Breast epithelium (tissue), 3 donors: ENCODE measurements at regions not wholly inside any gene's neighbourhood (a gene's known extent, or its start where the extent isn't known, plus 50 kb on each side); places are given as distances from the start of the nearest gene placed in this dataset.

Source experiments
- POLR2A ChIP-seq: fragments of 450-650 bp; IDR thresholded peaks from one replicate; pipeline ENCODE4 v1.6.1; 2016; ENCODE audit warnings: antibody characterized with exemption, mild to moderate bottlenecking, moderate library complexity
- POLR2AphosphoS5 ChIP-seq, 3 donors: sonication (generic); formaldehyde crosslinking; IDR thresholded peaks; one replicate each; pipeline ENCODE4 v1.6.1; 2017; ENCODE audit warnings: antibody characterized with exemption in 3 of 3
- TF ChIP-seq, protein P1 (sequence below), 3 donors: fragments of 450-650 bp; IDR thresholded peaks; one replicate each; pipeline ENCODE4 v1.5.1; 2016 to 2017; ENCODE audit warnings: antibody characterized with exemption in 3 of 3, mild to moderate bottlenecking in 3 of 3, moderate library complexity in 3 of 3

DNA sequence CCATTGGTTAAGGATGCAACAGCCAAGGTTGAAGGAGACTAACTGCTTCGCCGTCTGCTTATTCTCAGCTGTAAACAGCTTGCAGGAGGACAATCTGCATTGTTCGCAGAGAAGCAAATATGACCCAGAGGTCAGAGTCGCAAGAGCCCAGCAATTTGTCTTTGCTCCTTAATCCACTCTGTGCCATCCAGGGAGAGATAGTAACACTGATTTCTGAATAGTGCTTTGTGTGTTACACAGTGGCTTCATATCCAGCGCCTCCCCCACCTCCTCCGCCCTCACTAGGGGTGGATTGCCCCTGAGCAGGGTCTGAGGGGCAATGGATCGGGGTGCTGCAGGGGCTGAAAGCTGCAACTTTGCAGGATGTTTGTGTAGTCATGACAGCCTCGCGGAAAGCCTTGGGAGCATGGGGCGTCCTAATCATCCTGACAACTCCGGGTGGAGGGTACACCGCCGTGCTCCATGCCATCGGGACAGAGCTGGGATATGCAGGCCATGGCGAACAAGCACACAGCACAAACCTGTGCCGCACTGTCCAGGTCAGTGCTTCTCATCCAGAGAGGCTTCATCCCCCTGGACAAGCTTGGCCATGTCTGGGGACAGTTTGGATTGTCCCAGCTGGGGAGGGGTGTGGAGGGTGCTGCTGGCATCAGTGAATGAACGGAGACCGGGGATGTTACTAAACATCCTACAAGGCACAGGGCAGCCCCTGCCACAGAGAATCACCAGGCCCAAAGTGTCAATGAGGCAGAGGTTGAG is 103.1 kb upstream of the INSIG1 start:
- TF ChIP-seq, protein P1, sequence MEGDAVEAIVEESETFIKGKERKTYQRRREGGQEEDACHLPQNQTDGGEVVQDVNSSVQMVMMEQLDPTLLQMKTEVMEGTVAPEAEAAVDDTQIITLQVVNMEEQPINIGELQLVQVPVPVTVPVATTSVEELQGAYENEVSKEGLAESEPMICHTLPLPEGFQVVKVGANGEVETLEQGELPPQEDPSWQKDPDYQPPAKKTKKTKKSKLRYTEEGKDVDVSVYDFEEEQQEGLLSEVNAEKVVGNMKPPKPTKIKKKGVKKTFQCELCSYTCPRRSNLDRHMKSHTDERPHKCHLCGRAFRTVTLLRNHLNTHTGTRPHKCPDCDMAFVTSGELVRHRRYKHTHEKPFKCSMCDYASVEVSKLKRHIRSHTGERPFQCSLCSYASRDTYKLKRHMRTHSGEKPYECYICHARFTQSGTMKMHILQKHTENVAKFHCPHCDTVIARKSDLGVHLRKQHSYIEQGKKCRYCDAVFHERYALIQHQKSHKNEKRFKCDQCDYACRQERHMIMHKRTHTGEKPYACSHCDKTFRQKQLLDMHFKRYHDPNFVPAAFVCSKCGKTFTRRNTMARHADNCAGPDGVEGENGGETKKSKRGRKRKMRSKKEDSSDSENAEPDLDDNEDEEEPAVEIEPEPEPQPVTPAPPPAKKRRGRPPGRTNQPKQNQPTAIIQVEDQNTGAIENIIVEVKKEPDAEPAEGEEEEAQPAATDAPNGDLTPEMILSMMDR (IDR thresholded peaks at IDR 0.05): no peak
- no peak for TF ChIP-seq POLR2AphosphoS5 (IDR thresholded peaks at IDR 0.05)
- no peak for TF ChIP-seq POLR2A
